IMR-90 (cell line): ENCODE measurements at regions not wholly inside any gene's neighbourhood (a gene's known extent, or its start where the extent isn't known, plus 50 kb on each side); places are given as distances from the start of the nearest gene placed in this dataset.

Experiments used
- ATAC-seq: fragments of 200-7000 bp; cut with Tn5 transposase; 2 replicates; pipeline ENCODE4 v1.9.1; 2020; ENCODE audit warnings: low read depth, mild to moderate bottlenecking, moderate library complexity
- BruUV-seq: library from RNA; stranded (reverse); fragments of 400-500 nt; replicated peaks from 2 replicates; lab custom pipeline; 2021; lab: Mats Ljungman, UMichigan
- CTCF ChIA-PET: fragments of 300-600 bp; formaldehyde crosslinking; extraction: SDS; loops from one replicate; lab custom pipeline; 2021; ENCODE audit warnings: antibody characterized with exemption; lab: Yijun Ruan, JAX
- POLR2A ChIA-PET: fragments of 300-600 bp; sonication (Branson Sonifier 250); formaldehyde crosslinking; loops from one replicate; lab custom pipeline; 2022; ENCODE audit warnings: antibody characterized with exemption; ENCODE audit not compliant: unreplicated experiment; lab: Charles Lee
- DNase-seq: peaks from one replicate; pipeline ENCODE4 v3.0.0; 2013
- H2AFZ ChIP-seq: replicated peaks from 2 replicates; pipeline ENCODE3; 2013; ENCODE audit warnings: low read length, mild to moderate bottlenecking; ENCODE audit not compliant: poor library complexity
- H2AK5ac ChIP-seq: 2 replicates; pipeline ENCODE4 v1.6.1; 2013; ENCODE audit warnings: low read depth, low read length, inconsistent platforms
- H2AK9ac ChIP-seq: replicated peaks from 2 replicates; pipeline ENCODE3; 2013; ENCODE audit warnings: mild to moderate bottlenecking, low read depth, low read length, moderate library complexity; ENCODE audit not compliant: poor library complexity
- H2BK120ac ChIP-seq: 2 replicates; pipeline ENCODE4 v1.6.1; 2013; ENCODE audit warnings: low read depth, low read length, inconsistent platforms
- H2BK15ac ChIP-seq: 3 replicates; pipeline ENCODE4 v1.6.1; 2013; ENCODE audit warnings: low read depth, low read length, inconsistent platforms
- H2BK20ac ChIP-seq: 2 replicates; pipeline ENCODE4 v1.6.1; 2013; ENCODE audit warnings: low read depth, mild to moderate bottlenecking, inconsistent platforms, low read length, moderate library complexity
- H2BK5ac ChIP-seq: 2 replicates; pipeline ENCODE4 v1.6.1; 2013; ENCODE audit warnings: mild to moderate bottlenecking, low read depth, low read length, inconsistent platforms; ENCODE audit not compliant: poor library complexity, severe bottlenecking
- H3K14ac ChIP-seq: replicated peaks from 2 replicates; pipeline ENCODE4 v1.6.1; 2013; ENCODE audit warnings: low read depth, low read length, inconsistent platforms
- H3K18ac ChIP-seq: 2 replicates; pipeline ENCODE4 v1.6.1; 2013; ENCODE audit warnings: low read depth, low read length, control low read depth
- H3K23ac ChIP-seq: 2 replicates; pipeline ENCODE4 v1.6.1; 2013; ENCODE audit warnings: low read depth, low read length, inconsistent platforms
- H3K27ac ChIP-seq: 2 replicates; pipeline ENCODE4 v1.5.1; 2013; ENCODE audit warnings: mild to moderate bottlenecking, control low read depth, low read length; ENCODE audit not compliant: insufficient read depth
- H3K27me3 ChIP-seq: 2 replicates; pipeline ENCODE4 v1.6.1; 2013; ENCODE audit warnings: low read length; ENCODE audit not compliant: control insufficient read depth, insufficient read depth
- H3K36me3 ChIP-seq: 2 replicates; pipeline ENCODE4 v1.6.1; 2013; ENCODE audit warnings: low read length, mixed read lengths; ENCODE audit not compliant: control insufficient read depth, insufficient read depth
- H3K4ac ChIP-seq: 2 replicates; pipeline ENCODE4 v1.6.1; 2013; ENCODE audit warnings: low read depth, low read length, inconsistent platforms
- H3K4me1 ChIP-seq: 2 replicates; pipeline ENCODE4 v1.6.1; 2013; ENCODE audit warnings: low read length, mixed read lengths; ENCODE audit not compliant: control insufficient read depth, insufficient read depth
- H3K4me2 ChIP-seq: 2 replicates; pipeline ENCODE4 v1.6.1; 2013; ENCODE audit warnings: low read depth, mild to moderate bottlenecking, control low read depth, low read length, moderate library complexity
- H3K4me3 ChIP-seq: 2 replicates; pipeline ENCODE4 v1.5.1; 2013; ENCODE audit warnings: low read depth, mild to moderate bottlenecking, control low read depth, low read length, moderate library complexity; ENCODE audit not compliant: insufficient read depth
- H3K56ac ChIP-seq: 2 replicates; pipeline ENCODE4 v1.6.1; 2013; ENCODE audit warnings: low read length, inconsistent platforms; ENCODE audit not compliant: insufficient read depth; ENCODE audit errors: extremely low read depth
- H3K79me1 ChIP-seq, 2 experiments: 2 replicates each; pipeline ENCODE4 v1.6.1; 2013; ENCODE audit warnings: low read length in 2 of 2, inconsistent platforms in 1 of 2, low read depth in 1 of 2
- H3K9ac ChIP-seq: 2 replicates; pipeline ENCODE4 v1.6.1; 2013; ENCODE audit warnings: low read depth, low read length, control low read depth
- H3K9me1 ChIP-seq: 2 replicates; pipeline ENCODE4 v1.6.1; 2013; ENCODE audit warnings: low read length, inconsistent platforms; ENCODE audit not compliant: insufficient read depth
- H3K9me3 ChIP-seq: 2 replicates; pipeline ENCODE4 v1.6.1; 2013; ENCODE audit warnings: low read length; ENCODE audit not compliant: control insufficient read depth, insufficient read depth
- H4K20me1 ChIP-seq: 2 replicates; pipeline ENCODE4 v1.6.1; 2013; ENCODE audit warnings: low read length, inconsistent platforms; ENCODE audit not compliant: insufficient read depth
- H4K5ac ChIP-seq: 2 replicates; pipeline ENCODE4 v1.6.1; 2013; ENCODE audit warnings: mild to moderate bottlenecking, low read depth, low read length, control low read depth
- H4K8ac ChIP-seq, 2 experiments: 2 replicates each; pipeline ENCODE4 v1.6.1; 2013; ENCODE audit warnings: low read depth in 2 of 2, low read length in 2 of 2, control low read depth in 1 of 2, inconsistent platforms in 1 of 2
- H4K91ac ChIP-seq: 2 replicates; pipeline ENCODE4 v1.6.1; 2013; ENCODE audit warnings: low read depth, low read length, inconsistent platforms; ENCODE audit not compliant: insufficient read depth
- ELK1 ChIP-seq: fragments of 150-350 bp; IDR thresholded peaks from 2 replicates; pipeline ENCODE4 v1.6.1; 2016; ENCODE audit warnings: low read depth, mild to moderate bottlenecking, low read length, moderate library complexity, borderline replicate concordance
- MAFK ChIP-seq: IDR thresholded peaks from 2 replicates; pipeline ENCODE4 v1.6.1; 2012; ENCODE audit warnings: low read depth, low read length, improper control_type of control experiment
- WGBS, 2 experiments: methylation state at CpG; one replicate each; pipeline versions ENCODE4 v1.1.5 to v1.1.7; 2013; ENCODE audit warnings: missing lambda C conversion rate in 2 of 2; ENCODE audit not compliant: insufficient read length in 1 of 2; ENCODE audit errors: extremely low coverage in 2 of 2; 5-methylcytosine and 5-hydroxymethylcytosine counted together
- dilution Hi-C: fragments of 300-500 bp; cut with HindIII; formaldehyde crosslinking; loops from one replicate; pipeline ENCODE4 v1.14.3; 2018; ENCODE audit warnings: low sequenced_read_pairs; ENCODE audit not compliant: unreplicated experiment
- in situ Hi-C: fragments of 300-500 bp; cut with MboI; formaldehyde crosslinking; loops from 3 replicates; pipeline ENCODE4 v1.14.3; 2019; ENCODE audit warnings: low sequenced_read_pairs, inconsistent platforms, mixed read lengths
- intact Hi-C: fragments of 100-400 bp; cut with micrococcal nuclease; formaldehyde crosslinking; loops from 2 replicates; pipeline ENCODE4 v1.10.0; 2022

DNA sequence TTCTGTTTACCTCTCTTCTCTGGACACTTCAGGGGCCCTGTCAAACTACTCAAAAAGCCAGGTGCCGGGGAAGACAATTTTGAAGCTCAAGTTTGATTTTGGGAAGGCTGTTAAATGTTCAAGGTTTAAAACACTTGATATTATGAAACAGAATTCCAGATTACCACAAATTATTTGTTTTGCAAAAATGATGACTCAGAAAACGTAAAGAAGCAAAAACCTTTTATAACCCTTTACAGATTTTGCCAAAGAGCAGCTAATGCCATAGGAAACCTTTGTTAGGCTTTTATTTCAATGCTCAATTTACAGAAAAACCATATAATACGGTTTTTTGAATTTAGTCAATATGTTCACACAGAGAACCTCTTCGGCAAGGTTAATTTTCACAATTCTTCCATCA, 593.4 kb upstream of the ZP4 start:
- Histone ChIP-seq H2AK9ac (no peak overlapping the region), H3K27ac (no peak overlapping the region), H3K4me1 (peaks cover 2% of the 10 kb centered on the region; the same call in 1 of the 2 replicates), H3K18ac (no peak overlapping the region), H2BK15ac (no peak overlapping the region), H3K4me3 (no peak overlapping the region), H2AFZ (no peak overlapping the region), H3K9ac (no peak overlapping the region), H3K9me3 (no peaks in the 10 kb centered on the region), H4K8ac (no peak overlapping the region), H4K20me1 (no peaks in the 10 kb centered on the region), H3K4me2 (no peak overlapping the region), H2BK20ac (no peak overlapping the region), H3K36me3 (no peaks in the 10 kb centered on the region), H2BK5ac (no peak overlapping the region), H3K9me1 (no peaks in the 10 kb centered on the region), H3K56ac (no peak overlapping the region), H3K14ac (no peak overlapping the region), H2AK5ac (no peak overlapping the region), H4K5ac (no peak overlapping the region), H3K79me1 (no peaks in the 10 kb centered on the region), H2BK120ac (no peak overlapping the region), H3K4ac (no peak overlapping the region), H3K23ac (no peak overlapping the region), H4K91ac (no peak overlapping the region), H3K27me3 (no peaks in the 10 kb centered on the region)
- 100% methylated on average over 1 of the region's 4 CpGs; no CpG with 5 or more reads in 1 of the 2 experiments for WGBS, 2 experiments
- intact Hi-C loops (loop anchor here (5.0 kb wide), 1 partner anchor 72 kb away; no protein-coding TSS in a partner anchor), dilution Hi-C loops (no loop called here), in situ Hi-C loops (no loop called here)
- BruUV-seq: no TSS peak
- TF ChIP-seq ELK1 (no peak), MAFK (peak; percentile 66)
- no peak for ATAC-seq
- DNase-seq: peak; percentile 44
- POLR2A ChIA-PET: no interaction called here
- CTCF ChIA-PET: interaction anchor here (0.6 kb wide), 1 partner anchor 69 kb away, joined by 3 read pairs; no protein-coding TSS in a partner anchor
